Suprapubic skin (tissue), 3 donors: ENCODE measurements at regions not wholly inside any gene's neighbourhood (a gene's known extent, or its start where the extent isn't known, plus 50 kb on each side); places are given as distances from the start of the nearest gene placed in this dataset.

Source experiments
- CTCF ChIP-seq, 2 donors: fragments of 200-600 bp in 1 of 2; fragments of 450-650 bp in 1 of 2; sonication (generic) in 1 of 2; IDR thresholded peaks; one replicate each; pipeline ENCODE4 v1.5.1; 2016 to 2019; ENCODE audit warnings: antibody characterized with exemption in 2 of 2, mild to moderate bottlenecking in 1 of 2, moderate library complexity in 1 of 2
- EP300 ChIP-seq: sonication (generic); formaldehyde crosslinking; IDR thresholded peaks from one replicate; pipeline ENCODE4 v1.6.1; 2017; ENCODE audit warnings: antibody characterized with exemption

GRCh38 chr16:72715267-72715666 lies 332.7 kb downstream of the ZFHX3 start:
- TF ChIP-seq CTCF (IDR thresholded peaks at IDR 0.05) (no peak), EP300 (no peak)
